Psoas muscle (tissue), 7 donors: ENCODE measurements at regions not wholly inside any gene's neighbourhood (a gene's known extent, or its start where the extent isn't known, plus 50 kb on each side); places are given as distances from the start of the nearest gene placed in this dataset.

Source experiments
- ATAC-seq, 4 donors: fragments of 200-7000 bp; cut with Tn5 transposase; one replicate each; pipeline ENCODE4 v1.9.1; 2020; ENCODE audit warnings: moderate library complexity in 3 of 4, mild to moderate bottlenecking in 2 of 4
- DNase-seq, 2 donors: peaks; one replicate each; pipeline ENCODE4 v3.0.0-alpha.2; 2020
- H3K27ac ChIP-seq: fragments of 200-600 bp; one replicate; pipeline ENCODE4 v1.8.0; 2022
- H3K27me3 ChIP-seq, 3 donors: fragments of 200-600 bp in 1 of 3; one replicate each; pipeline versions ENCODE4 v1.6.1 to v1.8.0; 2013 to 2022; ENCODE audit warnings: low read length in 2 of 3, mild to moderate bottlenecking in 2 of 3, moderate library complexity in 1 of 3; ENCODE audit not compliant: insufficient read depth in 3 of 3
- H3K36me3 ChIP-seq, 2 donors: fragments of 200-600 bp in 1 of 2; one replicate each; pipeline versions ENCODE4 v1.6.1 to v1.8.0; 2013 to 2022; ENCODE audit warnings: low read depth in 1 of 2, mild to moderate bottlenecking in 1 of 2, moderate library complexity in 1 of 2; ENCODE audit not compliant: insufficient read depth in 1 of 2
- H3K4me1 ChIP-seq: fragments of 200-600 bp; one replicate; pipeline ENCODE4 v1.8.0; 2022
- H3K4me3 ChIP-seq: fragments of 200-600 bp; one replicate; pipeline ENCODE4 v1.8.0; 2022; ENCODE audit warnings: mild to moderate bottlenecking
- H3K9me3 ChIP-seq: fragments of 200-600 bp; one replicate; pipeline ENCODE4 v1.8.0; 2022
- WGBS, 3 donors: extraction: QIAGEN DNeasy Blood & Tissue Kit; methylation state at CpG; one replicate each; pipeline versions ENCODE4 v1.1.6 to v1.1.7; 2013; 5-methylcytosine and 5-hydroxymethylcytosine counted together
- intact Hi-C, 2 donors: fragments of 100-400 bp; cut with DNase I; formaldehyde crosslinking; loops; one replicate each; pipeline versions ENCODE4 v1.11.0 to v1.14.2; 2022
- TF ChIP-seq, protein P1 (sequence below): fragments of 200-600 bp; IDR thresholded peaks from one replicate; pipeline ENCODE4 v1.8.0; 2022; ENCODE audit warnings: antibody characterized with exemption
- donor health status: healthy with polysubstance abuse.
- donor health status: DM: no; HTN: no; CAD: no; lungs with moderate emphysema.
- donor health status: Bipolar disorder and iron deficiency.
- donor health status: healthy.
- donor health status: DM: yes; HTN: yes; CAD: no.
- donor health status: DM: no; HTN: no; CAD: no.
- donor health status: DM: yes; HTN: yes; CAD: no.

DNA sequence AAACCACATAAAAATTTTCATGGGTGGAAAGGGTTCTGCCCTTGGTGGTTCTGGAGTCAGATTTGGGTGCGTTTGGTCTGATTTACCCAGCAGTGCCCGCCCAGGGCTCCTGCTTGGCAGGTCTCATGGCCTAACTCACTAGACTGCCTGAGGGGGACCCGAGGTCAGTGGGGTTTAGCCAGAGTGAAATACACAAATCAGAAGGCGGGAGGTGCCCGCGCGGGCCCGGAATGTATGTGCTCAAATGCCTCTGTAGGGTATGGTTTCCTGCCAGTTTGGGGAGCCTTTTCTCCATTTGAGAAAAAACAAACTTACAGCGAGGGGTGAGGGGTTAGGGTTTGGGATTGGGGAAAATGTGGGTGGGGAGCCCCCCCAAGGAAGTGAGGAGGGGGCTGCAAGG, 70.9 kb upstream of the POLG start:
- TF ChIP-seq, protein P1, sequence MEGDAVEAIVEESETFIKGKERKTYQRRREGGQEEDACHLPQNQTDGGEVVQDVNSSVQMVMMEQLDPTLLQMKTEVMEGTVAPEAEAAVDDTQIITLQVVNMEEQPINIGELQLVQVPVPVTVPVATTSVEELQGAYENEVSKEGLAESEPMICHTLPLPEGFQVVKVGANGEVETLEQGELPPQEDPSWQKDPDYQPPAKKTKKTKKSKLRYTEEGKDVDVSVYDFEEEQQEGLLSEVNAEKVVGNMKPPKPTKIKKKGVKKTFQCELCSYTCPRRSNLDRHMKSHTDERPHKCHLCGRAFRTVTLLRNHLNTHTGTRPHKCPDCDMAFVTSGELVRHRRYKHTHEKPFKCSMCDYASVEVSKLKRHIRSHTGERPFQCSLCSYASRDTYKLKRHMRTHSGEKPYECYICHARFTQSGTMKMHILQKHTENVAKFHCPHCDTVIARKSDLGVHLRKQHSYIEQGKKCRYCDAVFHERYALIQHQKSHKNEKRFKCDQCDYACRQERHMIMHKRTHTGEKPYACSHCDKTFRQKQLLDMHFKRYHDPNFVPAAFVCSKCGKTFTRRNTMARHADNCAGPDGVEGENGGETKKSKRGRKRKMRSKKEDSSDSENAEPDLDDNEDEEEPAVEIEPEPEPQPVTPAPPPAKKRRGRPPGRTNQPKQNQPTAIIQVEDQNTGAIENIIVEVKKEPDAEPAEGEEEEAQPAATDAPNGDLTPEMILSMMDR, result no peak
- WGBS, 3 donors, result 8 to 14% (median 12%) methylated on average over 9 of the region's 9 CpGs
- no peak for ATAC-seq
- Histone ChIP-seq H3K27ac (no peak overlapping the region), H3K4me3 (no peak overlapping the region), H3K27me3 (peaks cover 0 to 97% (median 48%) of the 10 kb centered on the region in 3 donors), H3K36me3 (no peaks in the 10 kb centered on the region), H3K9me3 (no peaks in the 10 kb centered on the region), H3K4me1 (peaks cover 22% of the 10 kb centered on the region)
- DNase-seq, result no peak
- intact Hi-C loops, result no loop called here

DNA sequence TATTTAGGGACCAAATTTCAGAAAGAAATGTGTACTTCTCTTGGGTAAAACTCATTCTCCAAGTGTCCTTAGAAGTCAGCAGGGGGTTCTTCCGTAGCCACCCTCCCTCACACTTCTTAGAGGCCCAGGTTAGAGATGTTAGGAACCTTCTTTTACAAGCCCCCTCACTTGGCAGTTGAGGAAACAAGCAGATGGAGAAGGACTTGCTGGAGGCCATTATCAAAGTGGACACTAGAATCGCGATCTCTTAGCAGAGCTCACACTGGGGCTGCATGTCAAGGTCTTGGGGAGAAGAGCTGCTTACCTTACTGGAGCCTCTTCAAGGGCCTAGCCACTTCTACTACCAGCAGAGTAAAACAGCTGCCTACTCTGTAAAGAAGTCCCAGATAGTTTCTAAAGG, 69.4 kb upstream of the POLG start:
- Histone ChIP-seq H3K4me1 (peaks cover 30% of the 10 kb centered on the region), H3K36me3 (no peaks in the 10 kb centered on the region), H3K27me3 (peaks cover 0 to 97% (median 47%) of the 10 kb centered on the region in 3 donors), H3K27ac (no peak overlapping the region), H3K9me3 (no peaks in the 10 kb centered on the region), H3K4me3 (no peak overlapping the region)
- TF ChIP-seq, protein P1, result no peak
- intact Hi-C loops, result no loop called here
- no peak for ATAC-seq
- WGBS, 3 donors, result 11 to 37% (median 21%) methylated on average over 3 of the region's 3 CpGs
- no peak for DNase-seq

DNA sequence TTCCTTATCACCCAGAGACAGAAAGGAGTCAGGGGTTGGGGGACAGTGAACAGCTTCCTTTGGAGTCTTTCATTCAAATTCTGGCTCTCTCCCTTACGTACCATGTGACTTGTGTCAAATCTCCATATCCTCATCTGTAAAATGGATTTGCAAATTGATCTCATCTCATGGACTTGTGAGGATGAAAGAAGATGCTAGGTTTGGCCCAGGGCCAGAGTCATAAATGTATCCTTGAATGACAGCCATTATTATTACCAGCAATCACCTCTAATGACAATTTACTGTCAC, 67.8 kb upstream of the POLG start:
- H3K9me3 ChIP-seq, result no peaks in the 10 kb centered on the region
- peaks cover 23% of the 10 kb centered on the region for H3K4me1 ChIP-seq
- 16 to 28% (median 24%) methylated on average over 1 of the region's 1 CpG for WGBS, 3 donors
- H3K36me3 ChIP-seq, result no peaks in the 10 kb centered on the region
- no peak overlapping the region for H3K4me3 ChIP-seq
- peaks cover 0 to 98% (median 40%) of the 10 kb centered on the region in 3 donors for H3K27me3 ChIP-seq
- H3K27ac ChIP-seq, result no peak overlapping the region
- no peak for DNase-seq
- intact Hi-C loops, result no loop called here
- no peak for ATAC-seq
- TF ChIP-seq, protein P1, result no peak

DNA sequence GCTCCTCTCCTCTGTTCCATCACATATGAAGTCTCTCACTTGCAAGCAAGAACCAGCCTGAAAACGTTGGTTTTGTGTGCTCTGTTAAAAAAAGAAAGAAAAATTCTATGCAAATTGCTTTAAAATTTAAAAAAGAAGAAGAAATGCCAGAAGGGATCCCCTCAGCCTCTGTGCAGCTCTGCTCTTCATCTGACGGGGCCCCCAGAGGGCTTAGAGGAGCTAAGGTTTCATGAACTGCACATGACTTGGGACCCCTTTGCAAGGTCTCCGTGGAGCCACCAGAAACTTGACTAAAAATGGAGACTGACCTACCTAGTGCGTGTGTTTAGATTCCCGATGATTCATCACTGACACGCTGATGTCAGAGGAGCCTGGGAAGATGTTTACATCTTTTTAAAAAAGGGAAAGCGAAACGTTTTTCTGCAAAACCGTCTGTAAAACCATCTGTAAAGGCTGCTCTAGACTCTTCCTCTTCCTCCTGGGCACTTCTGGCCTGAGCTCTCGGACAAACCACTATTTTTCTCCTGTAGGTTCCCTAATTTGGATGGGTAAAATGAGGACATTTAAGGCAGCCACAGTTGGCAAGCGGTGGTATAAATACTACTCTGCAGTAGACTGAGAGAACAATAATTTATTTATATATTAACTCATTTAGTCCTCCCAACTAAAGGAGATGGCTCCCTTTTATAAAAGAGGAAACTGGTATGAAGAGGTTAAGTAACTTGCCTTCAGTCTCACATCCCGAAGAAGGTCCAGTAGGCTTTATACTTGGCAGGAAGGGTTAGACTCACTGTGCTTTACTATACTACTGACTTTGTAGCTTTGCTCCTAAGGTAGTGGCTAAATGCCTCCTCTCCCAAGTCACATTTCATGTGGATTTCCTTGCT, 67.2 kb upstream of the POLG start:
- Histone ChIP-seq H3K4me1 (peaks cover 20% of the 10 kb centered on the region), H3K9me3 (no peaks in the 10 kb centered on the region), H3K4me3 (no peak overlapping the region), H3K27ac (no peak overlapping the region), H3K36me3 (no peaks in the 10 kb centered on the region), H3K27me3 (peaks cover 0 to 98% (median 38%) of the 10 kb centered on the region in 3 donors)
- ATAC-seq (no peak), DNase-seq (no peak)
- 14 to 18% (median 15%) methylated on average over 12 of the region's 12 CpGs for WGBS, 3 donors
- intact Hi-C loops, result no loop called here
- TF ChIP-seq, protein P1, result no peak
